GM19452 (cell line): ENCODE measurements at regions not wholly inside any gene's neighbourhood (a gene's known extent, or its start where the extent isn't known, plus 50 kb on each side); places are given as distances from the start of the nearest gene placed in this dataset.
"Not testable (repeated sequence)": the region's sequence is repeated elsewhere in the genome, so short reads cannot be mapped to it uniquely, and the experiment has no call there.

Experiments used
- ATAC-seq: cut with Tn5 transposase; IDR thresholded peaks from one replicate; pipeline ENCODE4 v1.9.1; 2021; ENCODE audit not compliant: unreplicated experiment

DNA sequence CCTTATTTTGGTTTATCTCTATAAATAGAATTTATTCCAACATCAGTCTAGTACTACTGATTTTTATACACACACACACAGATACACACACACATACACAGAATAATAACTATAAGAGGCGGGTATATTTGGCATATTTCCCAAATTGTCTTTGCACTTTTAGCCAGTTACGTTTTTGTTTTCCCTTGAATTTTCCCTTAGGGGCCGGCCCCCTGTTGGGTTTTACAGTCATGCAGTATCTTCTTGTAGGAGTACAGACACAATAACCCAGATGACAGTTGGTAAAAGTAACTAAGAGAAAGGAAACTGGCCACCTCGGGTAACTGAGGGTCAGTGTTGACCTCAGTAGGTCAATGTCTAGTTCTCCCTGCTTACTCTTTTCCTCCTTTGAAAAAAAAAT lies 50.9 kb downstream of the DISP1 start:
- no peak for ATAC-seq

DNA sequence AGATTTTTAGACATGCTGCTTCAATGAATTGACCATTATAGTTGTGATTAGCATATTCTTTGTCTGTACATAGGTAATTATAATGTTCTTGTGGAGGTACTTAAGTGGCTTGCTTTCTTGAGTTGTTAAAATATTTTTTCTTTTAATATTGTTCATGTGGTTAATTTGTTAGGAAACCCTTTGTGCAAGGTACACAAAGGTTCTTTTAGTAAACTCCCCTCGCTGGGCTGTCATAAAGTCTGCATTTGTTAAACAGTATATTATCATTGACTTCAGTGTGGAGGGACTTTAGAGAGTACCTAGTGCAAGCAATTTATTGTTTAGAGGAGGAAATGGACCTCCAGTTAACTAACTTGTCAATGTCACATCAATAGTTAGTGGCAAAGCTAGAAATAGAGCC lies 52.5 kb downstream of the DISP1 start:
- no peak for ATAC-seq

DNA sequence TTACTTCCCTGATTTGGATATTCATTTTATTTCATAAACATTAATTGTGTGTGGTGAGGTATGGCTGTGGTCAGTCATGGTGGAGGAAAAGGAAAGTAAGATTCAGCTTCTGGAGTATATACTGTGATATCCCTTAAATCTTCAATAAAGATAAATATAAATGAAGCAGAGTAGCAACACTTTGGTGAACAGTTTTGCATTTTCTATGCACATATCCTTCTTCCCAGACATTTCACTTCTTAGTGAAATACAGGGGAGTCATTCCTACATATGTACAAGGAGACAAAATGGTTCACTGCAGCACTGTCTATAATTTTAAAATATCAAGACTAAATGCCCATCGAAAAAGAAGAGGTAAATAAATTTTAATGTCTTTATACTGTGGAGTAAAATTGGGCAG lies 61.3 kb downstream of the DISP1 start:
- no peak for ATAC-seq

DNA sequence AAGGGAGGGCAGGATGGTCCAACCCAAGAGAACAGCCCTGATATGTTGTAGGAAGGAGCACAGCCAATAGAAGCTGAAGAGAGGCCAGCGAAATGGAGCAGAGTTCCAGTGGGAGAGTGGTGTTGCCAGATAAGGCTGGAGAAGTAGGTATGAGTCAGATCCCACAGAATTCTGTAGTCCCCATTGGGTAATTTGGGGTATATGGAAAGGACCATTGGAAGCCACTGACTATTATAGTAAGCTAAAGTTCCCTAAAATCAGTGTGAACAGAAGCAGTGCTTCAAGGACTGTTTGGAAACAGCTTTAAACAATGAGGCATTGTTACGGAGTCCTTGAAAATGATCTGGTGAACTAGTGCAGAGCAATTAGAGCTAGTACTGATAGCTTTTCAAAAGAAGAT lies 63.0 kb downstream of the DISP1 start:
- ATAC-seq: no peak

DNA sequence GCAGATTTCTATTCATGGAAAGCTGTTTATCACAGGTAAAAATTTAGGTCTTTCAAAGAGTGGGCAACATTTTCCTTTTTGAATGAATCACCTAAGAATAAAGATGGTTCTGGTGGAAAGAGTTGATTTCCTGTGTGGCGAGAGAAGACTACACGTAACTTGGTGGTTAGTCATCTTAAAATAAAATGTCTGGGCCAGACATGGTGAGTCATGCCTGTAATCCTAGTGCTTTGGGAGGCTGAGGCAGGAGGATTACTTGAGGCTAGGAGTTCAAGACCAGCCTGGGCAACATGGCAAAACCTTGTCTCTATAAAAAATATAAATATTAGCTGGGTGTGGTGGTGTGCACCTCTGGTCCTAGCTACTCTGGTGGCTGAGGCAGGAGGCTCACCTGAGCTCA lies 65.7 kb downstream of the DISP1 start:
- no peak for ATAC-seq

DNA sequence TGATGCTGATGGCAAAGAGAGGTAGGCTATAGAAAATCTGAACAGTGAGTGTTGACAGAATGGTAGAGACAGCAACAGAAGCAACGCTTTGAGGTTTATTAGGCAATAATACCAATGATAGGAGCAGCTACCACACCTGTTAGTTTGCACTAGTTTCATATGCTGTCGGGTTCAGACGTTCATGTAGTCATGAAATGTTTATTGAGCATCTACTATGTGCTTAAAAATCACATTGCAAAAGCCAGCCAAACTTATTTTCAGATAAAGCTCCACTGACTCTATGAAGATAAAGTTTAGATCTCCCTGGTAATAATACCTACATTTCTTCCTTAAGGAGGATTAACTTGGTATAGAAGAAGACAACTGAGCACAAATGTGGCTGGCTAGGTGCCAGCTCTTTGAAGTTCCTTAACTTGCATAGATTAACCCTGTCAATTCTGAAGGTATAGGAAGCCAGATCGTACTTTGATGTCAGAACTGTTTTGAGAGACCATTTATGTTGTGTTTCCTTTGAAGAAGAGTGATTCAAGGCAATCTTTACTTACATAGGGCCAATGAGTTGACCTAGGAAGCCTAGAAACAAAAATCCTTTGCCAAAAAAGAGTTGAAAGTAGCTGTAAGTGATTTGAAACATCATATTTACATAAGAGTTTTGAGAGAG lies 71.5 kb downstream of the DISP1 start:
- ATAC-seq: no peak

DNA sequence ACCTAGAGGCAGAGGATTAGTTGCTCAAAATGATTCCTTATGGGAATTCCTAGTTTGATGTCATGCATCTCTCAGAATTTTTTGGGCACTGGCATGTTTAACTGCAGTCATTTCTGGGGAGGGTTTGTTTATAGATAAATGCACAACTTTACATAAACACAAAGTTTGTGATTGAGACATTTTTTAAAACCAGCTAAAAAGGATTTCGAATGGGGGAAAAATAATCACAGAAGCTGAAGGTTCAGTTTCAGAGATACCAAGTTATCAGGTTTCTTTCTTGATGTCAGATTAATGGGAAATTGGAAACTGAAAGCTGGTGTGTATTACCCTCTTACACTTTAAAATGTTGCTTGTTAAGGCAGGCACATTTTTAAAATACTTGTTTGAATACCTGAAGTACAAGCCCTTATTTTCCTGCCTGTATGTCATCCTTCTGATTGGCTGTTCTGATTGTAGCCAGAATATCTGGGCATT lies 72.1 kb downstream of the DISP1 start:
- no peak for ATAC-seq

DNA sequence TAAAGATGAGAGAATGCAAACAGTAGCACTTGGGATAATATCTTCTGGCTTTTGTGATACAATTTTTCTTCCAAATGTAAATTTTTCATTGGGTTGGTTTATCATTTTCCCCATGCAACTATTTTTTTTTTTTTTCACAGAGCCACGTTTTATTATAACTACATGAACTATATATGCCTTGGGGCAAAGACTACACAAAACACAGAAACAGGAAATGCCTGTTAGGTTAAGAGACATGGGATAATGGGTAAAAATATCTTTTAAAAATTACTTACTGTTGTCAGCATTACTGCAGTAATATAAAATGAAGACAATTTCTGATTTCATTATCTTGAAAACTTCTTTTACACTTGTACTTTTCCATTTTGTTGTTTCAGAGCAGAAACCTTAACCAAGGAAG lies 74.6 kb downstream of the DISP1 start:
- no peak for ATAC-seq

DNA sequence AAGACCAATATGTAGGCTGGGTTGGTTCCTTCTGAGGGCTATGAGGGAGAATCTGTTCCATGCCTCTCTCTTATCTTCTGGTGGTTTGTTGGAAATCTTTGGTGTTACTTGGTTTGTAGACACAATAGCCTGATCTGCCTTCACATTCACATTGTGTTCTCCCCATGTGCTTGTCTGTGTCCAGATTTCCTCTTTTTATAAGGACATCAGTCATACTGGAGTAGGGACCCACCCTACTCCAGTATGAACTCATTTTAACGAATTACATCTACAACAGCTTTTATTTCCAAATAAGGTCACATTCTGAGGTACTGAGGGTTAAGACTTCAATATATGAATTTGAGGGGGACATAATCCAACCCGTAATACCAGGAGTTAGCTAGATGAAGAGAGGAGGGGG lies 75.9 kb downstream of the DISP1 start:
- ATAC-seq: no peak

DNA sequence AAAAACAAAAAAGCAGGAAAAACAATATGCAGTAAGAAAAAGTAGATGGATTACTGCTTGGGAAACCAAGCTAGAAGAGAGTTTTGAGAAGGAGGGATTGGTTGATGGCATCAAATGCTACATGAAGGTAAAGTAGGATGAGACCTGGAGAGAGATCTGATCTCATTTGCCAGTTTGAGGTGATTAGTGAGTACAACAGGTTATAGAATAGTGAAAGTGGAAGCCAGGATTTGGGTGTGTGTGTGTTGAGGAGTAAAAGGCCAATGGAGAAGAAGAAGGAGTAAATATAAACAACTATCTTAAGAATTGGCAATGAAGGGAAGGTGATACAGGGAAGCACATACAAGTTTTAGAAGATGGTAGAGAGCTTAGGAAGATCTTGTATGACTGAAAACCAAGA lies 76.7 kb downstream of the DISP1 start:
- no peak for ATAC-seq

DNA sequence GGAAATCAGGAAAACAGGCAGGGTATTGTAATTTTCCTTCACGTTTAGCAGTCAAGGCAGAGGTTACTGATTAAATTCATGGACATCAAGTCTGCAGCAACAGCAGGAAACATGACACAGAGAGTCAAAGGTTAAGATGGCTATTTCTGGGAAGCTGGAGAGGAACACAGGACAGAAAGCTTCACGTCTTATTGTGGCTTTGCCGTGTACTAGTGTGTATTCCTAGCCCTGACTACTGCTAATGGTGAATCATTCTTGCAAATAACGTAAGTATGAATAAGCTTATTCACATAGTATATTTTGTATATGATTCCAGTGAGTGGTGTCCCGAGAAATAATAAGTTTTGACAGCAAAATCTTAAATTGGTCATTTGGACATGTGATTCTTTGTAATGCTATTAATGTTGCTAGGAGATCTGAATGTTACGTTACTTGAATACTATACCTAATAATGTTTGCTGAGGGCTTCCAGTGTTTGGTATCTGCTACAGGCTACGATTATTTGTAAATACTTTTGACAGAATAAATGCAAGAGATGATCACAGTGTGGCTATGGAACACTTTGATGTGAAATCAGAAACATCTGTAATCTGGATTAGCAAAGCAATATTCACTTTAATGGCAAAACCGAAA lies 77.4 kb downstream of the DISP1 start:
- ATAC-seq: no peak

DNA sequence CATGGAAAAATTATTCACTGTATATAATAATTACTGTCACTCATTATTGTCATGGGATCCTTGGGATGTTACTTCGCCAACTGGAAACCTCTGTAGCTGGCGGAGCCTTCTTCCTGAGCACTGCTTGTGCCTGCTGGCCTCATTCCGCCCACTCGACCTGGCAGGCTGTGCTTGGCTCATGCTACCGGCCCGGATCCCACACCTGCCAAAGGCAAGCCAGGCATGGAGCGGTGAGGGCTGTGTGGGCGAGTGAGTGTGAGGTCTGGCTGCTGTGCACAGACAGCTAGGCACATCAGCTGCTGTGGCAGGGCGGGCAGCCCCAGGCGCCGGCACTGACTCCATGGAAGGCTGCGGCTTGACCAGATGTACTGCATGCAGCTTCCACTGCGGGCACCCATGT lies 78.4 kb downstream of the DISP1 start:
- no peak for ATAC-seq

DNA sequence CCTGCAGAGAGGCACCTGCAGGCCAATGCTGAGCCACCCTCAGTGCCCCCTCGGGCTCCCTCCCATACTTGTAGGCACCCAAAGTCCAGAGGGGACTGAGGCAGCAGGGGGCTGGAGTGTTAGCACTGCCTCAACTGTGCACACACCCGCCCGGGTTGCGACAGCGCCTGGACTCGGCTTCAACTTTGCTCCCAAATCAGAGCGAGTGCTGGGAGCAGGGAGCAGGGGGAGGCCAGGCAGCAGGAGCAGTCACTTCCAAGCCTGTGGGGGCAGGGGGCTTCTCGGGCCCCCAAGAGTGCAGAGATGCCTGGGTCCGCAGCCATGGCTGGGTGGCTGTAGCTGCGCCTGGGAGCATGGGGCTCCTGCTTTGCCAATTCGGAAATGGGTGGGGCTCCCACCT lies 79.5 kb downstream of the DISP1 start:
- no peak for ATAC-seq

DNA sequence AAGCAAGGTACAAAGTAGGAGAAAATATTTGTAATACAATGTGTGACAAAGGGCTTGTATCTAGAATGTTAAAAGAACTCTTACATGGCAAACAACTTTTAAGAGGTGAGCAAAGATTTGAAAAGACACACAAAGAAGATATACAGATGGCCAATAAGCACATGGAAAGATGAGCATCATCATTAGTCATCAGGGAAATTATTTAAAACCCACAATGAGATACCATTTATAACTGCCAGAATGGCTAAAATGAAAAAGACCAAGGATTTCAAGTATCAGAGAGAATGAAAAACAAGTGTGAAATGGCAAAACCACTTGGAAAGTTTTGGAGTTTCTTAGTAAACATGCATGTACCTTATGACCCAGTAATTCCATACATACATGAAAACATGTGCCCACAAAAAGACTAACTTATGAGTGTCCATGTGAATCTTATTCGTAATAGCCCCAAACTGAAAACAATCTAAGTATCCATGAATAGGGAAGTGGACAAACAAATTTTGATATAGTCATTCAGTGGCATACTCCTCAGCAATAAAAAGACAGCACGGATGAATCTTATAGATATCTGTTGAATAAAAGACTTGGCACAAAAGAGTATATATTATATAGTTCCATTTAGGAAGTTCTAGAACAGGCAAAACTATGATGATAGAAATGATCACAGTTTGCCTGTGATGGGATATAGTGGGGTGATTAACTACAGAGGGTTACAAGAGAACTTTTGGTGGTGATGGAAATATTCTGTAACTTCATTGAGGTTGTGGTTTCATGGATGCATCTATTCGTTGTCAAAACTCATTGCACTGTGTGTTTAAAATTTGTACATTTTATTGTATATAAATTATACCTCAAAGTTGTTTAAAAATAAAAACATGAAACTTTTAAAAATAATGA lies 82.0 kb downstream of the DISP1 start:
- ATAC-seq: no peak

DNA sequence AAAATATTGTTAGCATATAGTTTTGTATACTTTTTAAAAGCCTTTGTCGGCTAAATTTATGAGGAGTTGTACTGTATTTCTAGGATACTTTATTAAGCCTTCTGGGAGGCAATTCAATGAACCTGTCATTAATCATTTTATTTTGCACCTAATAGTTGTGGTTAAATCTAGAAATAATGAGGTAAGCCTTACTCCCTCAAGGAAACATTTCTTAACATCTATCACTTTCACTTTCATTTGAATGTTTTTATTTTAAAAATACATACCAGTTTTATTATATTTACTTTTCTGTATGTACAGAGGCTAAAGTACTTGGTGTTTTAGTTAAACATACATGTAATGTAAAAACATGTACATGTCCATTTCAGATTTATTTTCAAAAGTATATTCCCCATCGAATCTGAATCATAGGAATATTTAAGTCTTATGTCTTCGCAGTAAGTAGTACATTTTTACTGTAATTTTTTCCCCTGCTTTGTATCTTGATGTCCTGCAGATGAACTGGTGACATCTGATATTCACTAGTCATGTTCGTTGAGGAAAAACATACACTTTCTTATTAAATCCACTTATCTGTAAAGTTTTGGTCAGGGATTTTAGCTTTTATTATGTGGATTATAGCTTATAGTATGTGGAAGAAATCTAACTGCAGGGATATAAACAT lies 82.8 kb downstream of the DISP1 start:
- ATAC-seq: no peak

DNA sequence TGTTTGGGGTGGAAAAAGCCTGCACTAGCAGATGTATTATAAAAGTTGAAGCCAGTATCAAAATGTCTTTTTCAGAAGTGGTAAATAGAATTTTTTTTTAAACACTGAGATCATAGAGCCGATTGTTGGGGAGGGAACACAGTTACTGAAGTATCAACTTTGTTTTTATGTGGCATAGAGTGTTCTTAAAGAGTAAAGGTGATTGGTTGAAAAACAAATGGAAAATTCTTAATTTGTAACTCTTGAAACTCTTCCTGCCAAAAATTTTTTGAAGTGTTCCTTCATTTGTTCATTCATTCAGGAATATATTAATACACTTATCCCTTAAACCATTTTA lies 83.3 kb downstream of the DISP1 start:
- ATAC-seq: no peak

DNA sequence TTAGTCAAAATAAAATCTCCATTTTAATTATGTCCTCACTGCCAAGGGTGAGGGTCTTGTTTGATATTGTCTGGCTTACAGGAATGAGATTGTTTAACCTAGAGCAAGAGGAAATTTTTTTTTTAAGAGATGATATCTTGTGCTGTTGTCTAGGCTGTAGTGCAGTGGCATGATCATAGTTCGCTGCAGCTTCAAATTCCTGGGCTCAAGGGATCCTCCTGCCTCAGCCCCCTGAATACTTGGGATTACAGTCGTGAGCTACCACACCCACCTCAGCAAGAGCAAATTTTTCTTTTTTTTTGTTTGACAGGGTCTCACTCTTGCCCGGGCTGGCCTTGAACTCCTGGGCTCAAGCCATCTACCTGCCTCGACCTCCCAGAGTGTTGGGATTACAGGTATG lies 84.6 kb downstream of the DISP1 start:
- ATAC-seq: no peak

DNA sequence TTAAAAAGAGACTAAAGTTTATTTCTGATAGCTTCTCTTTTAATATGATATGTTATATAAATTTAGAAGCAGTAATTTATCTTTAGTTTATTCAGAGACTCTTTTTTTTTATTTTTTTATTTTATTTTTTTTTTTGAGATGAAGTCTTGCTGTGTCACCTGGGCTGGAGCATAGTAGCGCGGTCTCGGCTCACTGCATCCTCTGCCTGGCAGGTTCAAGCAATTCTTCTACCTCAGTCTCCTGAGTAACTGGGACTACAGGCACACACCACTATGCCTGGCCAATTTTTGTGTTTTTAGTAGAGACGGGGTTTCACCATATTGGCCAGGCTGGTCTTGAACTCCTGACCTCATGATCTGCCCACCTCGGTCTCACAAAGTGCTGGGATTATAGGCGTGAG lies 89.6 kb downstream of the DISP1 start:
- ATAC-seq: no peak

DNA sequence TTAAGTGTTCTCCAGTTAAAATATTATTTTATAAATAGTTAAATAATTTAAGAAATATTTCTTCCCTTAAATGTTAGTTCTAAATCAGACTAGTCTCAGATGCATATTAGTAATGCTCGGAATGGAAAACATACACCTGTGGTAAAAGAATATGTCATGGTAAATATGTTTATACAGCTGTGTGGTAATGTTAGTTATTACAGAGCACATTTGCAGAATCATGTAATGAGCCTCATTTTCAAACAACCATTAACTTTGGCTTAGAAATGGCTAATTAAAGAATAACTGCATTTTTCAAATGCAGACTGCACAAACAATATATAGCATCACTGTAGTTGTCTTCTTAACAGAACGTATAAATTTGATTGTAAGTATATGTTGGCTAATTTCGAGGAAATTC lies 90.3 kb downstream of the DISP1 start:
- ATAC-seq: no peak

DNA sequence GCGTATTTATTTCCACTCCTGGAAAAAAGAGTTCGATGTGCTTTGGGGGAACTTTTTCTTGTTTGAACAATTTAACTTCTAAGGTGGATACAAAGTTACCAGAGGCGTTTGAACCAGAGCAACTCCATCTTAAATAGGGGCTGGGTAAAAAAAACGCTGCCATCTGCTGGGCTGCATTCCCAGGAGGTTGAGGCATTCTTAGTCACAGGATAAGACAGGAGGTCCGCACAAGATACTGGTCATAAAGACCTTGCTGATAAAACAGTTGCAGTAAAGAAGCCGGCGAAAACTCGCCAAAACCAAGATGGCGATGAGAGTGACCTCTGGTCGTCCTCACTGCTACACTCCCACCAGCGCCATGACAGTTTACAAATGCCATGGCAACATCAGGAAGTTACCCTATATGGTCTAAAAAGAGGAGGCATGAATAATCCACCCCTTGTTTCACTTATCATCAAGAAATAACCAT lies 91.5 kb downstream of the DISP1 start:
- ATAC-seq: not testable (repeated sequence)

DNA sequence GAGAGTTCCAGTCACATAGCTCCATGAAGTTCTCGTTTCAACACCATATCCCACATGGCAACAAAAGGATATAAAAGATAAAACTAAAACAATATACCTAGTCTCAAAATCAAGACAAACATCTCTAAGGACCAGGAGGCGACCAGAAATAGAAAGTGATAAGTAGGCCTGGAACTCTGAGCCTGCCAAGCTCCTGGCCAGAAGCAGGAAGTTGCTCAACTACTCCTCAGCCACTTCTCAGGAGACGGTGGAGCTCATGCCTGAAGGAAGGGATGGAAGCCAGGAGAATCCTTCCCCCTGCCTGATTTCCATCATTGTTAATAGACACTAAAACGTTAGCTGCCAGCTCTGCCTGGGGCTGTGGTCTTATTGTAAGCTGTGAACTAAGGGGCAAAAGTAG lies 94.7 kb downstream of the DISP1 start:
- no peak for ATAC-seq

DNA sequence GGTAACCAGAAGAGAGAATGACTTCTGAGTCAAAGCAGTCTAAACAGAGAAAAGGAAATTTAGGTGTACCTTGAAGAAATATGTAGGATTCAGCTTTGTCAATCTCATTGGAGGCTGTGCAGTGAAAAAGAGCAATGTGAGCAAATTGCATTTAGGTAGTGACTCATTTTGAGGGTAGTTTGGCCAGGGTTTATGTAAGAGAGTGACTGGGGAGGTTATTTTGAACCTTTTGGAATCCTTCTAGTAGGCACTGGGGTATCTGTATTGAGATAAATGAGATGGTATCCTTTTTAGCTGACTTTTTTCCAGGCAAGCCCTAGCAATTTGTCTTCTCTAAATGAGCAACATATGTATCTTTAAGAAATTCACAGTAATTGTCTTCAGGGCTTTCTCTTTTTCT lies 95.9 kb downstream of the DISP1 start:
- no peak for ATAC-seq
